Renal cortex interstitium (tissue), 11 donors: ENCODE measurements at regions not wholly inside any gene's neighbourhood (a gene's known extent, or its start where the extent isn't known, plus 50 kb on each side); places are given as distances from the start of the nearest gene placed in this dataset.
A peak's percentile ranks its signal among the peaks of the same experiment; 100 is the strongest.

Experiments
- DNase-seq, 11 donors: peaks; one replicate each; pipeline ENCODE4 v3.0.0-alpha.2; 2013; ENCODE audit warnings: low read depth in 9 of 11, low spot score in 4 of 11; ENCODE audit errors: extremely low read depth in 1 of 11

DNA sequence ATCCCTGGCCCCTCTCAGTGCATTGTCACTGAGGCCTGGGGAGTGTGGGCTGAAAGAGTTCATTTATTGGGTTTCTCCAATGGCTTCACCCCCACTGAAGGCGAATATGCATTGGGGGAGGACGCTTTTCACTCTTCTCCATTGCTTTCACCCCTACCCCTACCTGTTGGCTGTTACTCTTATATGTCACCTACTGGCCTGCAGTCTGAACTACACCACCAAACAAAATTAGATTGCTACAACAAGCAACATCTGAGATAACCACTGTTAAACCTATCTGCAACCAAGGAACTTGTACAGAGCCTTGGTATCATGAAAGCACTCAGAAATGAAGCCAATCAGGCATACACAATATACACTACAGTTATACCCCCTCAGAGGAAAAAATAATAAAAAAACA, 203.7 kb downstream of the REEP3 start:
- DNase-seq: no peak

GRCh38 chr10:63726867-63727266, 205.7 kb downstream of the REEP3 start:
- DNase-seq: no peak

GRCh38 chr10:63727636-63728035, 206.4 kb downstream of the REEP3 start:
- DNase-seq: no peak

- no peak for DNase-seq
Measured at GRCh38 chr10:63735305-63735704, 214.1 kb downstream of the REEP3 start.

GRCh38 chr10:63738410-63738809, 217.2 kb downstream of the REEP3 start:
- DNase-seq: no peak

GRCh38 chr10:63744060-63744941, 223.1 kb downstream of the REEP3 start:
- DNase-seq: no peak

DNA sequence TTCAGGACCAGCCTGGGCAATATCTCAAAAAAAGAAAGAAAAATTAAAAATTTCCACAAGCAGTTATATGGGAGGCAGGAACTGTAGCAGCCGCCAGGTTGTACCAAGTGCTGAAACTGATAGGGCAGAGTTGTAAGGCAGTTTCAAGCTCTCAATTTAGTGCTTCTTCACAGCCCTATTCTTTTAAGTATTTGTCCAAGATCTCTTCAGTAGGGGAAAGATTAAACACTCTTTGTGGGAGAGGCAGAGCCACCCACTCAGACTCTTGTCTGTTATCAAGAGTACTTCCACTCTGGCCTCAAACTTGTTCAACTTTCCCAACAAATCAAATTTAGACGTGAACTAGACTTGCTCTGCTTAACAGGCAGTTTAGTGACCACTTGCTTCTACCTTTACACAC, 228.7 kb downstream of the REEP3 start:
- no peak for DNase-seq

DNA sequence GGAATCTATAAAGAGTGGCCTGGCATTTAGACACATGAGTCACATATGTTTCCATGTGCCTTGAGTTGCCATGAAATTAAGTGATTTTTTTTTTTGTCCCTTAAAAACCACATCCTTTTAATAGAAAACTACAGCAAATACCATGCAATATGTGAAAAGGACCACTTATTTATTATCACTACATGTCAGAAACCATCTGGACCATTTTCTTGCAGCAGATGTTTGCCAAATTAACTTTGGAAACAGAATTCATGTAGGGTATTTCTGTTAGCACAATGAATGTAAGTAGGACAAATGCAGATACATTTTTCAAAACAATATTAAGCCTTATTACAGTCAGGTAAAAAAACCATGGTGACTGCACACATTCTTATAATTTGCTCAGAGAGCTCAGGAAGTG, 230.6 kb downstream of the REEP3 start:
- DNase-seq: no peak

DNA sequence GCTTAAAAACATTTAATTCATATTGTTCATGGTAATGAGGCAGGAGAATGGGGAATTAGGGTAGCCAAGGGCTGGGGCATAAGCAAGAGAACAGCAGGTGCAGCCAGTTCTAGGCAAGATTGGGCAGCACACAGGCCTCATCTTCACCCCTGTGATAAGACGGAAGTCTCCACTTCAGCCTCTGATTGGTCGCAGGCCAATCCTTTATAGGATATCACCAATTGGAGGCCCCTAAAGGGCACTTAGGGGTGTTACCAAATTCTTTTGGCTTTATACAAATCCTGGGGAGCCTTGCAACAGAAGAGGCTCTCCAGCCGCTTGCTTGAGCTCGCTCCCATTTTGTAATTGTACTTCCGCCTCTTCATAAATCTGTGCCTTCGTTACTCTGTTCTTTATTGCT, 231.1 kb downstream of the REEP3 start:
- DNase-seq: no peak

GRCh38 chr10:63753808-63754207, 232.6 kb downstream of the REEP3 start:
- no peak for DNase-seq

- no peak for DNase-seq
Measured at GRCh38 chr10:63755441-63755840, 234.2 kb downstream of the REEP3 start.

DNA sequence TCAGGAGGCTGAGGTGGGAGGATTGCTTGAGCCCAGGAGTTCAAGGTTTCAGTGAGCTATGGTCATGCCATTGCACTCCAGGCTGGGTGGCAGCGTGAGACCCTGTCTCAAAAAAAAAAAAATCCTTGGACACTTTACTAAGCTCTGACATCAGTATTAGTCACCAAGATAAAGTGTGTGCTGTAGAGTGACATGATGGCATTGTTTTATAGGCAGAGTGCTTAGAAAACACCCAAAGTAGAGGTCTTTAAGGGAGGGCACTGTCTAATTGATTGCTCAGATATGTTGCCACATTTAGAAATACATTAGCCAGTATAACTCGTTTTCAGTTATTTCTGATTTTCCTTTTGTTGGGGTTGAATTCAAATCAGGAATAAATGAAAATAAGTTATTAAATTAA, 235.9 kb downstream of the REEP3 start:
- no peak for DNase-seq

GRCh38 chr10:63758080-63758479, 236.9 kb downstream of the REEP3 start:
- DNase-seq: no peak

GRCh38 chr10:63759335-63759734, 238.1 kb downstream of the REEP3 start:
- DNase-seq: no peak

GRCh38 chr10:63760034-63760707, 239.0 kb downstream of the REEP3 start:
- no peak for DNase-seq

DNA sequence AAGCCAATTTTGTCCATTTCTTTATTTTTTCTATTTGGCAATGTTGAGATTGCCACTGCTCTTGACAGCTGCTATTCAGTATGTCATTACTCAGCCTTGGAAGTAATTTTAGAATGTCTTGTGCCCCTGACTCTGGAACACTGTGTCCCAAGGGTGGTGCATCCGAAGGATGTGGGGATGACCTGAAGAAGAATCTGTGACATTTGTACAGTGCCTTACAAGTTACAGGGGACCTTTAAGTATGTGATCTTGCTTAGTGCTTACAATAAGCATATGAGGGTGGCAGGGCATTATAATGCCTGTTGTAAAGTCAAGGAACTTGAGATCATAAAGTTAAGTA, 239.5 kb downstream of the REEP3 start:
- no peak for DNase-seq

GRCh38 chr10:63761243-63761642, 240.0 kb downstream of the REEP3 start:
- DNase-seq: no peak

GRCh38 chr10:63763744-63764143, 242.5 kb downstream of the REEP3 start:
- DNase-seq: no peak

DNA sequence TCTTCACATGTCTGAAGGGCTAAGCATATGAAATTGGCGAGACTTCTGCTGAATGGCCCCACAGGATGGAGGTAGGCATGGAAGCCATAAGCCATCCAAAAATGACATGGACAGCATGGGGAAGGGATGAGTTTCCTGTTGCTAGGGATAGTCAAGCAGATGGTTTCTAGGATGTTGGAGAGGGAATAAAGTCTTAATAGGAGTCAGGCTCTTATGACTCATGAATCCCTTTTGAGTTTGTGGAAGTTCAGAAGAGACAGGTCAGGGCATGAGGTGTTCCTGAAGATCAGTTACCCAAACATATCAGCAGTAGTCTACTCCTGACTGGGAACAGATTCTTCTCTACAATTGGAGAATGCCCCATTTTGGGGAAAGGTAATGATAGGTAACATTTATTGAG, 243.9 kb downstream of the REEP3 start:
- DNase-seq: no peak

- peak in 10 of 11 donors; percentile 13 to 71 (median 36) for DNase-seq
Measured at GRCh38 chr10:63766745-63767137, 245.5 kb downstream of the REEP3 start.
